Esophagus muscularis mucosa (tissue), 4 donors: ENCODE measurements at regions not wholly inside any gene's neighbourhood (a gene's known extent, or its start where the extent isn't known, plus 50 kb on each side); places are given as distances from the start of the nearest gene placed in this dataset.

Source experiments
- DNase-seq: peaks from one replicate; pipeline ENCODE4 v3.0.0-alpha.2; 2017; ENCODE audit errors: extremely low spot score
- H3K27ac ChIP-seq, 4 donors: fragments of 200-600 bp; sonication (generic); replicated peaks in 1 of 4; 1 replicate in 3 of 4; 2 replicates in 1 of 4; pipeline ENCODE4 v1.5.1; 2016 to 2019; ENCODE audit warnings: mild to moderate bottlenecking in 1 of 4
- H3K27me3 ChIP-seq, 4 donors: fragments of 200-600 bp; sonication (generic); one replicate each; pipeline versions ENCODE4 v1.5.1 to v1.6.0; 2016 to 2019
- H3K36me3 ChIP-seq, 4 donors: fragments of 200-600 bp; sonication (generic); one replicate each; pipeline ENCODE4 v1.5.1; 2016 to 2019
- H3K4me1 ChIP-seq, 4 donors: fragments of 200-600 bp; sonication (generic); one replicate each; pipeline ENCODE4 v1.5.1; 2016 to 2019
- H3K4me3 ChIP-seq, 4 donors: fragments of 200-600 bp; sonication (generic); 1 replicate in 2 of 4; 2 replicates in 2 of 4; pipeline ENCODE4 v1.5.1; 2016 to 2019; ENCODE audit warnings: mild to moderate bottlenecking in 4 of 4, moderate library complexity in 1 of 4
- H3K9me3 ChIP-seq, 4 donors: fragments of 200-600 bp; sonication (generic); 1 replicate in 3 of 4; 2 replicates in 1 of 4; pipeline ENCODE4 v1.5.1; 2016 to 2019
- CTCF ChIP-seq, 3 experiments: fragments of 200-600 bp in 2 of 3; fragments of 450-650 bp in 1 of 3; sonication (generic) in 2 of 3; IDR thresholded peaks; one replicate each; pipeline ENCODE4 v1.5.1; 2017 to 2019; ENCODE audit warnings: antibody characterized with exemption in 3 of 3, mild to moderate bottlenecking in 2 of 3, moderate library complexity in 1 of 3
- EP300 ChIP-seq: sonication (generic); formaldehyde crosslinking; IDR thresholded peaks from one replicate; pipeline ENCODE4 v1.6.1; 2017; ENCODE audit warnings: antibody characterized with exemption
- POLR2A ChIP-seq: fragments of 450-650 bp; IDR thresholded peaks from one replicate; pipeline ENCODE4 v1.6.1; 2017; ENCODE audit warnings: antibody characterized with exemption, moderate library complexity, mild to moderate bottlenecking, low read depth
- POLR2AphosphoS5 ChIP-seq, 2 donors: sonication (generic); formaldehyde crosslinking; IDR thresholded peaks; one replicate each; pipeline ENCODE4 v1.6.1; 2017; ENCODE audit warnings: antibody characterized with exemption in 2 of 2
- WGBS: methylation state at CpG from one replicate; pipeline ENCODE4 v1.1.5; 2018; 5-methylcytosine and 5-hydroxymethylcytosine counted together
- intact Hi-C: fragments of 100-400 bp; cut with DNase I; formaldehyde crosslinking; loops from one replicate; pipeline ENCODE4 v1.15.1; 2023

GRCh38 chr15:53831907-53832770 lies 72.7 kb upstream of the WDR72 start:
- no peak for TF ChIP-seq POLR2A
- TF ChIP-seq POLR2AphosphoS5 (IDR thresholded peaks at IDR 0.05), result no peak
- no peak for TF ChIP-seq CTCF (IDR thresholded peaks at IDR 0.05)
- TF ChIP-seq EP300, result no peak
- DNase-seq, result no peak
- no peaks in the 10 kb centered on the region for H3K36me3 ChIP-seq
- H3K27me3 ChIP-seq, result no peaks in the 10 kb centered on the region
- intact Hi-C loops, result no loop called here
- H3K4me1 ChIP-seq, result peaks cover 0 to 29% (median 27%) of the 10 kb centered on the region in 4 donors
- WGBS, result 73% methylated on average over 5 of the region's 5 CpGs
- H3K27ac ChIP-seq, result no peak overlapping the region
- H3K4me3 ChIP-seq, result no peak overlapping the region
- no peaks in the 10 kb centered on the region for H3K9me3 ChIP-seq

- Histone ChIP-seq H3K27me3 (no peaks in the 10 kb centered on the region), H3K4me3 (no peak overlapping the region), H3K9me3 (no peaks in the 10 kb centered on the region), H3K27ac (no peak overlapping the region), H3K36me3 (no peaks in the 10 kb centered on the region), H3K4me1 (peaks cover 0 to 26% (median 24%) of the 10 kb centered on the region in 4 donors)
- 80% methylated on average over 17 of the region's 17 CpGs for WGBS
- no peak for DNase-seq
- intact Hi-C loops, result no loop called here
- no peak for TF ChIP-seq EP300
Measured at GRCh38 chr15:53830707-53831386, 71.4 kb upstream of the WDR72 start.

- Histone ChIP-seq H3K36me3 (no peaks in the 10 kb centered on the region), H3K4me3 (no peak overlapping the region), H3K27me3 (no peaks in the 10 kb centered on the region), H3K9me3 (no peaks in the 10 kb centered on the region), H3K27ac (no peak overlapping the region), H3K4me1 (peaks cover 0 to 26% (median 24%) of the 10 kb centered on the region in 4 donors)
- no peak for DNase-seq
- intact Hi-C loops, result no loop called here
- 85% methylated on average over 2 of the region's 2 CpGs for WGBS
- no peak for TF ChIP-seq CTCF (IDR thresholded peaks at IDR 0.05)
- no peak for TF ChIP-seq POLR2A
- no peak for TF ChIP-seq POLR2AphosphoS5 (IDR thresholded peaks at IDR 0.05)
- TF ChIP-seq EP300, result no peak
Measured at GRCh38 chr15:53829923-53830459, 70.5 kb upstream of the WDR72 start.

GRCh38 chr15:53829471-53829870 lies 70.0 kb upstream of the WDR72 start:
- peaks cover 0 to 26% (median 23%) of the 10 kb centered on the region in 4 donors for H3K4me1 ChIP-seq
- intact Hi-C loops, result no loop called here
- no peak overlapping the region for H3K4me3 ChIP-seq
- H3K36me3 ChIP-seq, result no peaks in the 10 kb centered on the region
- TF ChIP-seq POLR2A (no peak), POLR2AphosphoS5 (IDR thresholded peaks at IDR 0.05) (no peak), CTCF (IDR thresholded peaks at IDR 0.05) (no peak), EP300 (no peak)
- H3K27me3 ChIP-seq, result no peaks in the 10 kb centered on the region
- no peak for DNase-seq
- 88% methylated on average over 3 of the region's 3 CpGs for WGBS
- H3K27ac ChIP-seq, result no peak overlapping the region
- H3K9me3 ChIP-seq, result no peaks in the 10 kb centered on the region

GRCh38 chr15:53827355-53827754 lies 67.9 kb upstream of the WDR72 start:
- no peaks in the 10 kb centered on the region for H3K27me3 ChIP-seq
- no peak overlapping the region for H3K4me3 ChIP-seq
- H3K4me1 ChIP-seq, result peaks cover 0 to 7% (median 3%) of the 10 kb centered on the region in 4 donors
- WGBS, result 79% methylated on average over 4 of the region's 4 CpGs
- TF ChIP-seq POLR2A, result no peak
- TF ChIP-seq POLR2AphosphoS5 (IDR thresholded peaks at IDR 0.05), result no peak
- TF ChIP-seq CTCF (IDR thresholded peaks at IDR 0.05), result no peak
- TF ChIP-seq EP300, result no peak
- intact Hi-C loops, result no loop called here
- H3K36me3 ChIP-seq, result no peaks in the 10 kb centered on the region
- DNase-seq, result no peak
- H3K9me3 ChIP-seq, result no peaks in the 10 kb centered on the region
- no peak overlapping the region for H3K27ac ChIP-seq
